WTC11 (cell line): ENCODE measurements at regions not wholly inside any gene's neighbourhood (a gene's known extent, or its start where the extent isn't known, plus 50 kb on each side); places are given as distances from the start of the nearest gene placed in this dataset.

Experiments used
- ATAC-seq: fragments of 200-7000 bp; cut with Tn5 transposase; 2 replicates; pipeline ENCODE4 v1.10.0; 2021; ENCODE audit warnings: mild to moderate bottlenecking, moderate library complexity
- CTCF ChIA-PET: fragments of 300-600 bp; sonication (Branson Sonifier 250); formaldehyde crosslinking; loops from one replicate; lab custom pipeline; 2021; ENCODE audit warnings: antibody characterized with exemption; lab: Charles Lee
- POLR2A ChIA-PET: fragments of 350-600 bp; sonication (Branson Sonifier 250); formaldehyde crosslinking; loops from one replicate; lab custom pipeline; 2021; ENCODE audit warnings: antibody characterized with exemption; lab: Charles Lee
- DNase-seq: peaks from one replicate; pipeline ENCODE4 v3.0.0; 2021; ENCODE audit warnings: low spot score
- H3K27ac Mint-ChIP-seq: 2 replicates; pipeline ENCODE4 v1.8.0; 2021; ENCODE audit warnings: mixed read lengths
- H3K27me3 Mint-ChIP-seq: 2 replicates; pipeline ENCODE4 v1.8.0; 2021; ENCODE audit warnings: low read depth, mild to moderate bottlenecking, moderate library complexity, mixed read lengths
- H3K36me3 Mint-ChIP-seq: 2 replicates; pipeline ENCODE4 v1.8.0; 2021; ENCODE audit warnings: mixed read lengths
- H3K4me1 Mint-ChIP-seq: 2 replicates; pipeline ENCODE4 v1.8.0; 2022; ENCODE audit warnings: mixed read lengths
- H3K4me3 Mint-ChIP-seq: 2 replicates; pipeline ENCODE4 v1.8.0; 2021; ENCODE audit warnings: mild to moderate bottlenecking, moderate library complexity, mixed read lengths
- H3K9me3 Mint-ChIP-seq: 2 replicates; pipeline ENCODE4 v1.8.0; 2021; ENCODE audit warnings: mixed read lengths
- CREB1 ChIP-seq: sonication (generic); formaldehyde crosslinking; IDR thresholded peaks from 2 replicates; pipeline ENCODE4 v1.8.0; 2023; ENCODE audit warnings: mild to moderate bottlenecking, missing genetic modification reagents
- ESRRA ChIP-seq: sonication (generic); formaldehyde crosslinking; IDR thresholded peaks from 2 replicates; pipeline ENCODE4 v1.8.1; 2022; ENCODE audit warnings: mild to moderate bottlenecking, missing genetic modification reagents, borderline replicate concordance
- GABPB1 ChIP-seq: sonication (generic); formaldehyde crosslinking; IDR thresholded peaks from 2 replicates; pipeline ENCODE4 v1.8.1; 2023; ENCODE audit warnings: mild to moderate bottlenecking, missing genetic modification reagents
- GTF2I ChIP-seq: fragments of 250-450 bp; sonication (Bioruptor Pico); conservative IDR thresholded peaks from 2 replicates; pipeline ENCODE4 v1.4.0; 2021; ENCODE audit warnings: mild to moderate bottlenecking
- JAZF1 ChIP-seq: fragments of 250-450 bp; sonication (Bioruptor Pico); IDR thresholded peaks from 2 replicates; pipeline ENCODE4 v1.9.0; 2021; ENCODE audit warnings: moderate library complexity, mild to moderate bottlenecking, inconsistent platforms
- KAT7 ChIP-seq: sonication (generic); formaldehyde crosslinking; IDR thresholded peaks from 2 replicates; pipeline ENCODE4 v1.8.1; 2023; ENCODE audit warnings: missing genetic modification reagents, mild to moderate bottlenecking, borderline replicate concordance
- MXD4 ChIP-seq: fragments of 250-450 bp; sonication (Bioruptor Pico); IDR thresholded peaks from 2 replicates; pipeline ENCODE4 v1.8.0; 2021; ENCODE audit warnings: mild to moderate bottlenecking, moderate library complexity, borderline replicate concordance
- NFE2L1 ChIP-seq: sonication (generic); formaldehyde crosslinking; IDR thresholded peaks from 2 replicates; pipeline ENCODE4 v1.8.1; 2023; ENCODE audit warnings: missing genetic modification reagents
- NFYB ChIP-seq: sonication (generic); formaldehyde crosslinking; conservative IDR thresholded peaks from 2 replicates; pipeline ENCODE4 v1.8.0; 2022; ENCODE audit warnings: low read depth, missing genetic modification reagents
- NR1H2 ChIP-seq: sonication (generic); formaldehyde crosslinking; IDR thresholded peaks from 2 replicates; pipeline ENCODE4 v1.9.0; 2021; ENCODE audit warnings: mild to moderate bottlenecking, moderate library complexity, missing genetic modification reagents
- NR3C1 ChIP-seq: sonication (generic); formaldehyde crosslinking; conservative IDR thresholded peaks from 2 replicates; pipeline ENCODE4 v1.8.1; 2023; ENCODE audit warnings: low read depth, mild to moderate bottlenecking, missing genetic modification reagents
- PRRX2 ChIP-seq: fragments of 250-450 bp; sonication (Bioruptor Pico); IDR thresholded peaks from 2 replicates; pipeline ENCODE4 v1.8.0; 2021; ENCODE audit warnings: mild to moderate bottlenecking
- SMAD3 ChIP-seq: sonication (generic); formaldehyde crosslinking; IDR thresholded peaks from 2 replicates; pipeline ENCODE4 v1.8.0; 2022; ENCODE audit warnings: missing genetic modification reagents, mild to moderate bottlenecking, borderline replicate concordance
- TCF7 ChIP-seq: sonication (generic); formaldehyde crosslinking; IDR thresholded peaks from 2 replicates; pipeline ENCODE4 v1.8.0; 2022; ENCODE audit warnings: mild to moderate bottlenecking, low read depth, missing genetic modification reagents, moderate library complexity
- TEAD1 ChIP-seq: sonication (generic); formaldehyde crosslinking; IDR thresholded peaks from 2 replicates; pipeline ENCODE4 v1.8.0; 2022; ENCODE audit warnings: mild to moderate bottlenecking, missing genetic modification reagents
- TEAD4 ChIP-seq: sonication (generic); formaldehyde crosslinking; IDR thresholded peaks from 2 replicates; pipeline ENCODE4 v1.8.0; 2022; ENCODE audit warnings: mild to moderate bottlenecking, missing genetic modification reagents
- TP53 ChIP-seq: sonication (generic); formaldehyde crosslinking; IDR thresholded peaks from 2 replicates; pipeline ENCODE4 v1.8.1; 2023; ENCODE audit warnings: mild to moderate bottlenecking, missing genetic modification reagents
- ZNF219 ChIP-seq: sonication (generic); formaldehyde crosslinking; IDR thresholded peaks from 2 replicates; pipeline ENCODE4 v1.8.0; 2023; ENCODE audit warnings: missing genetic modification reagents, mild to moderate bottlenecking, borderline replicate concordance
- ZNF263 ChIP-seq: sonication (generic); formaldehyde crosslinking; IDR thresholded peaks from 2 replicates; pipeline ENCODE4 v1.8.1; 2022; ENCODE audit warnings: low read depth, mild to moderate bottlenecking, moderate library complexity, missing genetic modification reagents
- ZNF671 ChIP-seq: fragments of 250-450 bp; sonication (Bioruptor Pico); IDR thresholded peaks from 2 replicates; pipeline ENCODE4 v1.8.0; 2021; ENCODE audit warnings: mild to moderate bottlenecking
- TF ChIP-seq, protein P1 (sequence below): sonication (generic); formaldehyde crosslinking; IDR thresholded peaks from 2 replicates; pipeline ENCODE4 v1.8.1; 2022; ENCODE audit warnings: mild to moderate bottlenecking, missing genetic modification reagents, moderate library complexity, borderline replicate concordance
- TF ChIP-seq, protein P2 (sequence below): fragments of 250-450 bp; sonication (Bioruptor Pico); IDR thresholded peaks from 2 replicates; pipeline ENCODE4 v2.1.2; 2022; ENCODE audit warnings: mild to moderate bottlenecking, moderate library complexity
- TF ChIP-seq, protein P3 (sequence below): fragments of 250-450 bp; sonication (Bioruptor Pico); IDR thresholded peaks from 2 replicates; pipeline ENCODE4 v1.9.0; 2021; ENCODE audit warnings: mild to moderate bottlenecking
- TF ChIP-seq, protein P4 (sequence below): sonication (generic); formaldehyde crosslinking; IDR thresholded peaks from 2 replicates; pipeline ENCODE4 v1.8.0; 2022; ENCODE audit warnings: mild to moderate bottlenecking, missing genetic modification reagents
- TF ChIP-seq, protein P5 (sequence below): sonication (generic); formaldehyde crosslinking; IDR thresholded peaks from 2 replicates; pipeline ENCODE4 v1.8.0; 2022; ENCODE audit warnings: mild to moderate bottlenecking, missing genetic modification reagents
- TF ChIP-seq, protein P6 (sequence below): fragments of 250-450 bp; sonication (Bioruptor Pico); IDR thresholded peaks from 2 replicates; pipeline ENCODE4 v1.9.0; 2021; ENCODE audit warnings: mild to moderate bottlenecking, borderline replicate concordance
- TF ChIP-seq, protein P7 (sequence below): fragments of 250-450 bp; sonication (Bioruptor Pico); conservative IDR thresholded peaks from 2 replicates; pipeline ENCODE4 v1.9.0; 2021; ENCODE audit warnings: mild to moderate bottlenecking

DNA sequence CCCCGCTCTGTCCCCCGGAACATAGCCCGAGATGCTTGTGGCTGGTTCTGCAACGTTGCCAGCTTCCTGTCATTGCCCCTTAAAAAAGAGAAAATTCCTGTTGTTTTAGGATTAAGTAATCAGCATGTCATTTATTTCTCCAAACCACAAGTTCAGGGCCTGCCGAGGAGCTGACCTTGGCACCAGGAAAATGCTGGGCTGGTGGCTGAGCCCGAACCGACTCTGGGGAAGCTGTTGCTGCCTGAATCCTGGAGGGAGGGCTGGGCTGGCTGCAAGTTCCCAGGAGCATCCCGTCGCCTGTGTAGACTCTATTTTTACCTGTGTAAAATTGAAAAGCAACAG is 130.9 kb upstream of the FOXF1 start (continued):
- TF ChIP-seq MXD4 (CRISPR knock-in tag): no peak

DNA sequence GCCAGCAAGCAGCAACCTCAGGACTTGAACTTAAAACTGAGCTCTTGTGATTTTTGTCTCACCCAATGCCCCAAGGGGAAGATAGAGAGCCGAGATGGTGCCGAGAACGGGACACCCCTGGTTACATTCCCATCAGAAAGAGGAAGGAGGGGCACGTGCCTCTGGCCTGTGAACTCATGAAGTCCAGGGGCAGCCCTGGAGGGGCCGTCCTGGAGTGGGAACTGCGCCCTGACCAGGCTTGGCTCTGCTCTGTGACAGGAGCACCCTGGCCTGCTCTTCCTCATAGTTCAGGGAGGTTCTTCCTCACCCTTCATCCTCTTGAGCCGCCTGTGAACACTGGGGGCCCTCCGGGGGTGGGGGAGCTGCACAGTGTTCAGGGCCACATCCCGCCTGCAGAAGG is 130.3 kb upstream of the FOXF1 start:
- H3K4me1 Mint-ChIP-seq: peaks cover 30% of the 10 kb centered on the region
- CTCF ChIA-PET: interaction anchor here (0.6 to 0.8 kb wide), 3 partner anchors 128 to 307 kb away, joined by 4 to 6 read pairs (median 4); no protein-coding TSS in a partner anchor
- no peak for TF ChIP-seq GABPB1 (CRISPR knock-in tag)
- no peak for TF ChIP-seq TP53
- no peak for TF ChIP-seq ESRRA (CRISPR knock-in tag)
- no peak for TF ChIP-seq PRRX2
- no peak for TF ChIP-seq KAT7
- TF ChIP-seq NR3C1 (CRISPR knock-in tag): no peak
- TF ChIP-seq, protein P1, sequence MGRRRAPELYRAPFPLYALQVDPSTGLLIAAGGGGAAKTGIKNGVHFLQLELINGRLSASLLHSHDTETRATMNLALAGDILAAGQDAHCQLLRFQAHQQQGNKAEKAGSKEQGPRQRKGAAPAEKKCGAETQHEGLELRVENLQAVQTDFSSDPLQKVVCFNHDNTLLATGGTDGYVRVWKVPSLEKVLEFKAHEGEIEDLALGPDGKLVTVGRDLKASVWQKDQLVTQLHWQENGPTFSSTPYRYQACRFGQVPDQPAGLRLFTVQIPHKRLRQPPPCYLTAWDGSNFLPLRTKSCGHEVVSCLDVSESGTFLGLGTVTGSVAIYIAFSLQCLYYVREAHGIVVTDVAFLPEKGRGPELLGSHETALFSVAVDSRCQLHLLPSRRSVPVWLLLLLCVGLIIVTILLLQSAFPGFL (CRISPR knock-in tag): no peak
- no peak for TF ChIP-seq CREB1 (CRISPR knock-in tag)
- no peak for TF ChIP-seq ZNF263
- no peak for TF ChIP-seq SMAD3 (CRISPR knock-in tag)
- TF ChIP-seq, protein P2, sequence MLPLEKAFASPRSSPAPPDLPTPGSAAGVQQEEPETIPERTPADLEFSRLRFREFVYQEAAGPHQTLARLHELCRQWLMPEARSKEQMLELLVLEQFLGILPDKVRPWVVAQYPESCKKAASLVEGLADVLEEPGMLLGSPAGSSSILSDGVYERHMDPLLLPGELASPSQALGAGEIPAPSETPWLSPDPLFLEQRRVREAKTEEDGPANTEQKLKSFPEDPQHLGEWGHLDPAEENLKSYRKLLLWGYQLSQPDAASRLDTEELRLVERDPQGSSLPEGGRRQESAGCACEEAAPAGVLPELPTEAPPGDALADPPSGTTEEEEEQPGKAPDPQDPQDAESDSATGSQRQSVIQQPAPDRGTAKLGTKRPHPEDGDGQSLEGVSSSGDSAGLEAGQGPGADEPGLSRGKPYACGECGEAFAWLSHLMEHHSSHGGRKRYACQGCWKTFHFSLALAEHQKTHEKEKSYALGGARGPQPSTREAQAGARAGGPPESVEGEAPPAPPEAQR (CRISPR knock-in tag): no peak
- TF ChIP-seq ZNF671 (CRISPR knock-in tag): no peak
- no peak for TF ChIP-seq NR1H2
- TF ChIP-seq GTF2I: no peak
- no peak for TF ChIP-seq TEAD4 (CRISPR knock-in tag)
- TF ChIP-seq, protein P3, sequence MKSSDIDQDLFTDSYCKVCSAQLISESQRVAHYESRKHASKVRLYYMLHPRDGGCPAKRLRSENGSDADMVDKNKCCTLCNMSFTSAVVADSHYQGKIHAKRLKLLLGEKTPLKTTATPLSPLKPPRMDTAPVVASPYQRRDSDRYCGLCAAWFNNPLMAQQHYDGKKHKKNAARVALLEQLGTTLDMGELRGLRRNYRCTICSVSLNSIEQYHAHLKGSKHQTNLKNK: no peak
- TF ChIP-seq TEAD1: no peak
- H3K4me3 Mint-ChIP-seq: no peak overlapping the region
- no peaks in the 10 kb centered on the region for H3K36me3 Mint-ChIP-seq
- ATAC-seq (no peak), DNase-seq (no peak)
- H3K9me3 Mint-ChIP-seq: peaks cover under 1% of the 10 kb centered on the region
- POLR2A ChIA-PET: no interaction called here
- no peak overlapping the region for H3K27ac Mint-ChIP-seq
- H3K27me3 Mint-ChIP-seq: no peaks in the 10 kb centered on the region; the same call in 1 of the 2 replicates

DNA sequence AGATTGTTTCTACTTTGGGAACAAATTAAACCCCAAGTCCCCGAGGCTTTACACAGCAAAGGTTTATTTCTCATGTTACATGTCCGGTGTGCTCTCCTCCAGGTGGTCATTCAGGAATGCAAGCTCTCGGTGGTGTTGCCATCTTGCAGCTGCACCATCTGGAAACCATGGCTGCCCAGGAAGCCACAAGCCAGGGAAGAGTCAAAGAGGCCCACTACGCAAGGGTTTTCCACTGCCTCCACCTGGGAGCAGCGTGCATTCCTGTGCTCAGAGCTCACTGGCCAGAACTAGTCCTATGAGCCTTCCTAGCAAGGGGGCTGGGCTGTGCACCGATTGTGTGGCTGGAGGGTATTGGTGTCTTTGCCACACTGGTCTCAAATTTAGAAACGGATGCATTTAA is 128.8 kb upstream of the FOXF1 start:
- no peak overlapping the region for H3K4me3 Mint-ChIP-seq
- H3K9me3 Mint-ChIP-seq: no peaks in the 10 kb centered on the region
- ATAC-seq (no peak), DNase-seq (no peak)
- no peaks in the 10 kb centered on the region for H3K36me3 Mint-ChIP-seq
- CTCF ChIA-PET: interaction anchor here (0.9 to 1.1 kb wide), 2 partner anchors 41 to 129 kb away, joined by 3 to 11 read pairs; no protein-coding TSS in a partner anchor
- POLR2A ChIA-PET: no interaction called here
- no peak overlapping the region for H3K27ac Mint-ChIP-seq
- H3K27me3 Mint-ChIP-seq: no peaks in the 10 kb centered on the region; the same call in 1 of the 2 replicates
- peaks cover 30% of the 10 kb centered on the region for H3K4me1 Mint-ChIP-seq
- TF ChIP-seq ZNF219 (CRISPR knock-in tag) (no peak), JAZF1 (CRISPR knock-in tag) (no peak), NFE2L1 (CRISPR knock-in tag) (no peak), TCF7 (CRISPR knock-in tag) (no peak), NFYB (CRISPR knock-in tag) (no peak)
- TF ChIP-seq, protein P4, sequence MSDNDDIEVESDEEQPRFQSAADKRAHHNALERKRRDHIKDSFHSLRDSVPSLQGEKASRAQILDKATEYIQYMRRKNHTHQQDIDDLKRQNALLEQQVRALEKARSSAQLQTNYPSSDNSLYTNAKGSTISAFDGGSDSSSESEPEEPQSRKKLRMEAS: no peak
- TF ChIP-seq, protein P5, sequence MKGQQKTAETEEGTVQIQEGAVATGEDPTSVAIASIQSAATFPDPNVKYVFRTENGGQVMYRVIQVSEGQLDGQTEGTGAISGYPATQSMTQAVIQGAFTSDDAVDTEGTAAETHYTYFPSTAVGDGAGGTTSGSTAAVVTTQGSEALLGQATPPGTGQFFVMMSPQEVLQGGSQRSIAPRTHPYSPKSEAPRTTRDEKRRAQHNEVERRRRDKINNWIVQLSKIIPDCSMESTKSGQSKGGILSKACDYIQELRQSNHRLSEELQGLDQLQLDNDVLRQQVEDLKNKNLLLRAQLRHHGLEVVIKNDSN (CRISPR knock-in tag): no peak
- TF ChIP-seq, protein P6, sequence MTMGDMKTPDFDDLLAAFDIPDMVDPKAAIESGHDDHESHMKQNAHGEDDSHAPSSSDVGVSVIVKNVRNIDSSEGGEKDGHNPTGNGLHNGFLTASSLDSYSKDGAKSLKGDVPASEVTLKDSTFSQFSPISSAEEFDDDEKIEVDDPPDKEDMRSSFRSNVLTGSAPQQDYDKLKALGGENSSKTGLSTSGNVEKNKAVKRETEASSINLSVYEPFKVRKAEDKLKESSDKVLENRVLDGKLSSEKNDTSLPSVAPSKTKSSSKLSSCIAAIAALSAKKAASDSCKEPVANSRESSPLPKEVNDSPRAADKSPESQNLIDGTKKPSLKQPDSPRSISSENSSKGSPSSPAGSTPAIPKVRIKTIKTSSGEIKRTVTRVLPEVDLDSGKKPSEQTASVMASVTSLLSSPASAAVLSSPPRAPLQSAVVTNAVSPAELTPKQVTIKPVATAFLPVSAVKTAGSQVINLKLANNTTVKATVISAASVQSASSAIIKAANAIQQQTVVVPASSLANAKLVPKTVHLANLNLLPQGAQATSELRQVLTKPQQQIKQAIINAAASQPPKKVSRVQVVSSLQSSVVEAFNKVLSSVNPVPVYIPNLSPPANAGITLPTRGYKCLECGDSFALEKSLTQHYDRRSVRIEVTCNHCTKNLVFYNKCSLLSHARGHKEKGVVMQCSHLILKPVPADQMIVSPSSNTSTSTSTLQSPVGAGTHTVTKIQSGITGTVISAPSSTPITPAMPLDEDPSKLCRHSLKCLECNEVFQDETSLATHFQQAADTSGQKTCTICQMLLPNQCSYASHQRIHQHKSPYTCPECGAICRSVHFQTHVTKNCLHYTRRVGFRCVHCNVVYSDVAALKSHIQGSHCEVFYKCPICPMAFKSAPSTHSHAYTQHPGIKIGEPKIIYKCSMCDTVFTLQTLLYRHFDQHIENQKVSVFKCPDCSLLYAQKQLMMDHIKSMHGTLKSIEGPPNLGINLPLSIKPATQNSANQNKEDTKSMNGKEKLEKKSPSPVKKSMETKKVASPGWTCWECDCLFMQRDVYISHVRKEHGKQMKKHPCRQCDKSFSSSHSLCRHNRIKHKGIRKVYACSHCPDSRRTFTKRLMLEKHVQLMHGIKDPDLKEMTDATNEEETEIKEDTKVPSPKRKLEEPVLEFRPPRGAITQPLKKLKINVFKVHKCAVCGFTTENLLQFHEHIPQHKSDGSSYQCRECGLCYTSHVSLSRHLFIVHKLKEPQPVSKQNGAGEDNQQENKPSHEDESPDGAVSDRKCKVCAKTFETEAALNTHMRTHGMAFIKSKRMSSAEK (CRISPR knock-in tag): no peak
- TF ChIP-seq, protein P7, sequence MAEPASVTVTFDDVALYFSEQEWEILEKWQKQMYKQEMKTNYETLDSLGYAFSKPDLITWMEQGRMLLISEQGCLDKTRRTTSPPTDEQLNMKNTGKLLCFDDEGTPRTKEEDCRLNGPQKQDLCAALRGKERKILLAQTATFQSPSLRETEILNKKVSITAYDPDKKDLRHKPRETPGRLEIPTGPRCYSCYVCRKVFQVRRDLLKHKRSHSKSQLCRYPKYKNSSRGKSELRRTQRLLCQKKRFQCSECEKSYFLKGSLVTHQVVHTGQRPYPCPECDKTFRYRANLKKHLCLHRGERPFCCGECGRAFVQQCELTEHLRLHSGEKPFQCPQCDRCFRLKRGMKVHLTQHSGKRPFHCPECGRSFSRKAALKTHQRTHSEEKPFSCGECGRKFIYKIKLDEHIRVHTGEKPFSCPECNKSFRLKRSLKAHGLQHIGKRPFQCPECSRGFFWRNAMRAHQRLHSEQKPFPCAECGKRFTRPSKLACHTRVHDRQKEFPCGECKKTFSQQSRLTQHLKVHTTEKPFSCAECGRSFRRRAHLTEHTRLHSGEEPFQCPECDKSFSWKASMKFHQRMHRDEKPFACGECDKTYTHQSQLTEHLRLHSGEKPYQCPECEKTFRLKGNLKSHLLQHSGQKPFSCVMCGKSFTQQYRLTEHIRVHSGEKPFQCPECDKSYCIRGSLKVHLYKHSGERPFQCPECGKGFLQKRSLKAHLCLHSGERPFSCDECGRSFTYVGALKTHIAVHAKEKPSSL (CRISPR knock-in tag): no peak
